Breast epithelium (tissue), 4 donors: ENCODE measurements at regions not wholly inside any gene's neighbourhood (a gene's known extent, or its start where the extent isn't known, plus 50 kb on each side); places are given as distances from the start of the nearest gene placed in this dataset.

Experiments
- DNase-seq, 2 donors: peaks; one replicate each; pipeline ENCODE4 v3.0.0-alpha.2; 2019; ENCODE audit warnings: low spot score in 2 of 2
- H3K27ac ChIP-seq, 2 donors: fragments of 200-600 bp; sonication (generic) in 1 of 2; one replicate each; pipeline ENCODE4 v1.5.1; 2016 to 2019; ENCODE audit warnings: mild to moderate bottlenecking in 1 of 2
- H3K27me3 ChIP-seq, 2 donors: fragments of 200-600 bp; sonication (generic) in 1 of 2; one replicate each; pipeline versions ENCODE4 v1.5.1 to v1.6.0; 2017 to 2019; ENCODE audit warnings: control low read depth in 1 of 2, mild to moderate bottlenecking in 1 of 2
- H3K36me3 ChIP-seq: fragments of 200-600 bp; one replicate; pipeline ENCODE4 v1.5.1; 2019
- H3K4me1 ChIP-seq, 2 donors: fragments of 200-600 bp; sonication (generic); one replicate each; pipeline ENCODE4 v1.5.1; 2016 to 2019; ENCODE audit warnings: control low read depth in 1 of 2
- H3K4me3 ChIP-seq, 3 donors: fragments of 200-600 bp; sonication (generic); 1 replicate in 2 of 3; 2 replicates in 1 of 3; pipeline ENCODE4 v1.5.1; 2016 to 2019; ENCODE audit warnings: mild to moderate bottlenecking in 3 of 3, moderate library complexity in 2 of 3
- H3K9me3 ChIP-seq, 2 donors: fragments of 200-600 bp; sonication (generic) in 1 of 2; one replicate each; pipeline ENCODE4 v1.5.1; 2016 to 2019; ENCODE audit warnings: control low read depth in 1 of 2
- POLR2A ChIP-seq: fragments of 450-650 bp; IDR thresholded peaks from one replicate; pipeline ENCODE4 v1.6.1; 2016; ENCODE audit warnings: antibody characterized with exemption, mild to moderate bottlenecking, moderate library complexity
- POLR2AphosphoS5 ChIP-seq, 3 donors: sonication (generic); formaldehyde crosslinking; IDR thresholded peaks; one replicate each; pipeline ENCODE4 v1.6.1; 2017; ENCODE audit warnings: antibody characterized with exemption in 3 of 3
- intact Hi-C: fragments of 100-400 bp; cut with DNase I; formaldehyde crosslinking; loops from one replicate; pipeline ENCODE4 v1.15.1; 2023; ENCODE audit warnings: low total_unique reads
- TF ChIP-seq, protein P1 (sequence below), 3 donors: fragments of 450-650 bp; IDR thresholded peaks; one replicate each; pipeline ENCODE4 v1.5.1; 2016 to 2017; ENCODE audit warnings: antibody characterized with exemption in 3 of 3, mild to moderate bottlenecking in 3 of 3, moderate library complexity in 3 of 3

DNA sequence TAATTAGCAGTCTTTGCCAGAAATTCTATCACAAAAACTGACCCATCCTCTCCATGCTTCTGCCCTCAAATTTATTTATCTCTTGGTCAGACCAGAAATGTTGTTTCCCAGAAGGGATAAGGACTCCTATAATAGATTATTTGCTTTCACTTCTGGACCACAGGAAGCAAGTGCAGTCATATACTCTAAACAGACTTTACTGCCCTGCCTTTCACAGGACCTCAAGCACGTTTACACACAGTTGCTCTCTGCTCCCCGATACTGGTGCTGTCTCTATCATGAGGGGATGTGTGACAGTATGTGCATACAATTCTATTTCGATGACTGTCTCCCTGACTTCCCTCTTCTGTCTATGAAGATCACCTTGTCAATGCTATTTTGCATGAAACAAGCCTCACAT is 205.5 kb upstream of the TGFBR2 start:
- peak overlapping the region in 1 of 2 donors; percentile 21 for H3K27ac ChIP-seq
- no peak for DNase-seq
- no peak overlapping the region for H3K4me3 ChIP-seq
- no peak for TF ChIP-seq POLR2A
- no peak for TF ChIP-seq POLR2AphosphoS5 (IDR thresholded peaks at IDR 0.05)
- TF ChIP-seq, protein P1, sequence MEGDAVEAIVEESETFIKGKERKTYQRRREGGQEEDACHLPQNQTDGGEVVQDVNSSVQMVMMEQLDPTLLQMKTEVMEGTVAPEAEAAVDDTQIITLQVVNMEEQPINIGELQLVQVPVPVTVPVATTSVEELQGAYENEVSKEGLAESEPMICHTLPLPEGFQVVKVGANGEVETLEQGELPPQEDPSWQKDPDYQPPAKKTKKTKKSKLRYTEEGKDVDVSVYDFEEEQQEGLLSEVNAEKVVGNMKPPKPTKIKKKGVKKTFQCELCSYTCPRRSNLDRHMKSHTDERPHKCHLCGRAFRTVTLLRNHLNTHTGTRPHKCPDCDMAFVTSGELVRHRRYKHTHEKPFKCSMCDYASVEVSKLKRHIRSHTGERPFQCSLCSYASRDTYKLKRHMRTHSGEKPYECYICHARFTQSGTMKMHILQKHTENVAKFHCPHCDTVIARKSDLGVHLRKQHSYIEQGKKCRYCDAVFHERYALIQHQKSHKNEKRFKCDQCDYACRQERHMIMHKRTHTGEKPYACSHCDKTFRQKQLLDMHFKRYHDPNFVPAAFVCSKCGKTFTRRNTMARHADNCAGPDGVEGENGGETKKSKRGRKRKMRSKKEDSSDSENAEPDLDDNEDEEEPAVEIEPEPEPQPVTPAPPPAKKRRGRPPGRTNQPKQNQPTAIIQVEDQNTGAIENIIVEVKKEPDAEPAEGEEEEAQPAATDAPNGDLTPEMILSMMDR (IDR thresholded peaks at IDR 0.05), result no peak
- no peaks in the 10 kb centered on the region for H3K9me3 ChIP-seq
- no peaks in the 10 kb centered on the region for H3K36me3 ChIP-seq
- H3K4me1 ChIP-seq, result no peaks in the 10 kb centered on the region
- intact Hi-C loops, result no loop called here
- no peaks in the 10 kb centered on the region for H3K27me3 ChIP-seq

DNA sequence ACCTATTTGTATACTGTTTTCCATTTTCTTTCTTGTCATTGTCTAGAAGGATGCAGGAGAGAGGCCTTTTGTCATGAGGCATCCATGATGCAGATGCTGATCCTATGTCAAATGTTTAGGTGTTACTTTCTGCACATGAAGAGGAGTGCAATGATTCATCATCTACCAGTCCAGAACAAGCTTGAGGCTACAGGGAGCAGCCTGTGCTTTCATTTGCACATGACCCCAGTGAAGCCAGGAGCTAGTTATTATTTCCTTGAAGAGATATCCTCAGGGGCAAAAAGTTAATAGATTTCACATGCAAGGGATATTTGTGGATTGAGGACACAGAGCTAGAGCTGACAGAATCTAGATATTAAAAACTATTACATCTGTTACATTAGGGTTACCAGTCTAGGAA is 204.4 kb upstream of the TGFBR2 start:
- Histone ChIP-seq H3K27me3 (no peaks in the 10 kb centered on the region), H3K9me3 (no peaks in the 10 kb centered on the region), H3K4me3 (no peak overlapping the region), H3K27ac (no peak overlapping the region), H3K4me1 (no peaks in the 10 kb centered on the region), H3K36me3 (no peaks in the 10 kb centered on the region)
- DNase-seq, result no peak
- intact Hi-C loops, result no loop called here
- TF ChIP-seq POLR2AphosphoS5 (IDR thresholded peaks at IDR 0.05) (no peak), POLR2A (no peak)
- TF ChIP-seq, protein P1 (IDR thresholded peaks at IDR 0.05), result no peak

DNA sequence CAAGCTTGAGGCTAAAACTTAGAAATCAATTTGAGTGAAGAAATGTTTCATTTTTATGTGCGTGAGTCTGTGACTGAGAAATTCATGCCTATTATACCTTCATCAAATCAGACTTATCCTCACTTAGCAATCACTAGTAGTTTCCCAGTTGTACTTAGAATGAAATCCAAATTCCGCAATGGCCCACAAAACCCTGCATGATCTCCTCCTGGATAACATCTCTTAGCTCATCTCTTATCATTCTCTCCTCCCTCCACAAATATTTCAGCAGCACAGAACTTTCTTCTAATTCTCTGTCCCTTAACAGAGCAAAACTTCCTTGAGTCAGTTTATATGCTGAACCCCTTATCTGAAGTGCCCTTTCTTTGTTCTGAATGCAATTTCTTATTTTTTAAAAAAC is 198.8 kb upstream of the TGFBR2 start:
- Histone ChIP-seq H3K4me1 (no peaks in the 10 kb centered on the region), H3K27ac (no peak overlapping the region), H3K4me3 (no peak overlapping the region), H3K27me3 (no peaks in the 10 kb centered on the region), H3K36me3 (no peaks in the 10 kb centered on the region), H3K9me3 (no peaks in the 10 kb centered on the region)
- intact Hi-C loops, result no loop called here
- DNase-seq, result no peak
- TF ChIP-seq POLR2A, result no peak
- TF ChIP-seq, protein P1 (IDR thresholded peaks at IDR 0.05), result no peak
- no peak for TF ChIP-seq POLR2AphosphoS5 (IDR thresholded peaks at IDR 0.05)

DNA sequence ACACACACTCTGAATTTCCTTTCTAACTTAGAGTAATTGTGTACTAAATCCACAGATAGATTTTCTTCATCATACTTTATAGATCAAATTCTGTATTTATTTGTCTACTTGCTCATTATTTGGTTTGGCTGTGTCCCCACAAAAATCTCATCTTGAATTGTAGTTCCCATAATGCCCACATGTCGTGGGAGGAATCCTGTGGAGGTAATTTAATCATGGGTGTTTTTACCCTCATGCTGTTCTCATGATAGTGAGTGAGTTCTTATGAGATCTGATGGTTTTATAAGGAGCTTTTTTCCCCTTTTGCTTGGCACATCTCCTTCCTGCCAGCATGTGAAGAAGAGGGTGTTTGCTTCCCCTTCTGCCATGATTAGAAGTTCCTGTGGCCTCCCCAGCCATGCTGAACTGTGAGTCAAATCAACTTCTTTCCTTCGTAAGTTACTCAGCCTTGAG is 198.3 kb upstream of the TGFBR2 start:
- H3K4me1 ChIP-seq, result no peaks in the 10 kb centered on the region
- no peaks in the 10 kb centered on the region for H3K27me3 ChIP-seq
- no peaks in the 10 kb centered on the region for H3K36me3 ChIP-seq
- no peak overlapping the region for H3K27ac ChIP-seq
- TF ChIP-seq, protein P1 (IDR thresholded peaks at IDR 0.05), result no peak
- TF ChIP-seq POLR2AphosphoS5 (IDR thresholded peaks at IDR 0.05) (no peak), POLR2A (no peak)
- intact Hi-C loops, result no loop called here
- H3K4me3 ChIP-seq, result no peak overlapping the region
- no peak for DNase-seq
- H3K9me3 ChIP-seq, result no peaks in the 10 kb centered on the region

DNA sequence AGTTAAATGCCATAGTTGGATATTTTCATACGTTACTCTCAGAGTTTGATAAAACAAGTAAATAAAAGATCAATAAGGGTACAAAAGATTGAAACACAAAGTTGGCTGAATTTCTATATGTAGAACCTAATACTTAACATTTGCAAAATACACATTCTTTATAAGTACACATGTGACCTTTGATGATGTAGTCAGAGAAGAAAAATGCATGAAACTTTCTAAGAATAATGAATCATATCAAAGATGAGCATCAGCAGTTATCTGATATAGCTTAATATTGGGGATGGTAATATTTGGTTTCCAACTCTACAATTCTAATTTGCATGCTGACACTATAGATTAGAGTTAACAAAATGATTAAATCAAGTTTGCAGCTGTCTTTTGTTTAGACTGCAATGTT is 188.0 kb upstream of the TGFBR2 start:
- no peaks in the 10 kb centered on the region for H3K9me3 ChIP-seq
- TF ChIP-seq, protein P1 (IDR thresholded peaks at IDR 0.05), result no peak
- TF ChIP-seq POLR2AphosphoS5 (IDR thresholded peaks at IDR 0.05) (no peak), POLR2A (no peak)
- intact Hi-C loops, result no loop called here

More for the DNA sequence above, 188.0 kb upstream of the TGFBR2 start:
- Histone ChIP-seq H3K4me3 (no peak overlapping the region), H3K27ac (no peak overlapping the region), H3K27me3 (no peaks in the 10 kb centered on the region), H3K4me1 (no peaks in the 10 kb centered on the region), H3K36me3 (no peaks in the 10 kb centered on the region)
- DNase-seq, result no peak
